K562 (cell line): ENCODE measurements at regions not wholly inside any gene's neighbourhood (a gene's known extent, or its start where the extent isn't known, plus 50 kb on each side); places are given as distances from the start of the nearest gene placed in this dataset.
A peak's percentile ranks its signal among the peaks of the same experiment; 100 is the strongest.

Experiments used
- CCNT2 ChIP-seq: IDR thresholded peaks from 2 replicates; pipeline ENCODE4 v1.6.1; 2011; ENCODE audit warnings: borderline replicate concordance, low read depth, mild to moderate bottlenecking, moderate library complexity, mixed read lengths, low read length; ENCODE audit not compliant: insufficient read length; ENCODE audit errors: extremely low read depth
- CREB1 ChIP-seq, 2 experiments: sonication (generic) in 1 of 2; formaldehyde crosslinking in 1 of 2; IDR thresholded peaks; 2 replicates each; pipeline versions ENCODE4 v1.6.1 to v1.8.0; 2012 to 2022; ENCODE audit warnings: inconsistent platforms in 1 of 2, mild to moderate bottlenecking in 1 of 2, missing genetic modification reagents in 1 of 2, moderate library complexity in 1 of 2
- DPF2 ChIP-seq: fragments of 450-650 bp; IDR thresholded peaks from 2 replicates; pipeline ENCODE4 v1.6.1; 2016
- EGR1 ChIP-seq: fragments of 450-650 bp; conservative IDR thresholded peaks from 2 replicates; pipeline ENCODE4 v1.6.1; 2017; ENCODE audit warnings: mild to moderate bottlenecking
- ESRRB ChIP-seq: fragments of 250-450 bp; sonication (Bioruptor Pico); IDR thresholded peaks from 2 replicates; pipeline ENCODE4 v1.5.0; 2020; ENCODE audit warnings: mild to moderate bottlenecking, moderate library complexity, borderline replicate concordance
- GATAD2A ChIP-seq: fragments of 450-650 bp; IDR thresholded peaks from 2 replicates; pipeline ENCODE4 v1.6.1; 2017
- HDAC2 ChIP-seq: fragments of 450-650 bp; IDR thresholded peaks from 2 replicates; pipeline ENCODE4 v1.6.1; 2016; ENCODE audit warnings: mild to moderate bottlenecking
- HOXB6 ChIP-seq: fragments of 250-450 bp; sonication (Bioruptor Pico); IDR thresholded peaks from 2 replicates; pipeline ENCODE4 v1.5.1; 2022; ENCODE audit warnings: mild to moderate bottlenecking, borderline replicate concordance
- L3MBTL2 ChIP-seq: fragments of 450-650 bp; IDR thresholded peaks from 2 replicates; pipeline ENCODE4 v1.6.1; 2016; ENCODE audit warnings: mild to moderate bottlenecking, moderate library complexity
- MAFG ChIP-seq: fragments of 450-650 bp; conservative IDR thresholded peaks from 2 replicates; pipeline ENCODE4 v1.6.1; 2016; ENCODE audit warnings: missing genetic modification characterization, missing compliant biosample characterization
- MAZ ChIP-seq, 2 experiments: fragments of 450-650 bp in 1 of 2; sonication (generic) in 1 of 2; formaldehyde crosslinking; IDR thresholded peaks in 1 of 2; conservative IDR thresholded peaks in 1 of 2; 2 replicates each; pipeline versions ENCODE4 v1.4.0 to v1.5.0; 2020; ENCODE audit warnings: mild to moderate bottlenecking in 1 of 2, missing genetic modification reagents in 1 of 2
- MYNN ChIP-seq, 2 experiments: sonication (generic); formaldehyde crosslinking in 1 of 2; IDR thresholded peaks; 2 replicates each; pipeline versions ENCODE4 v1.5.0 to v1.6.1; 2016 to 2020; ENCODE audit warnings: antibody characterized with exemption in 1 of 2, missing genetic modification reagents in 1 of 2
- PHF8 ChIP-seq: fragments of 200-600 bp; sonication (generic); IDR thresholded peaks from 2 replicates; pipeline ENCODE4 v1.6.1; 2012; ENCODE audit warnings: mixed run types, mild to moderate bottlenecking, inconsistent platforms, low read length, moderate library complexity, borderline replicate concordance
- POLR3A ChIP-seq: IDR thresholded peaks from 2 replicates; pipeline ENCODE4 v1.6.1; 2011; ENCODE audit warnings: borderline replicate concordance, mild to moderate bottlenecking, moderate library complexity; ENCODE audit not compliant: insufficient read length, insufficient read depth; ENCODE audit errors: extremely low read depth
- PYGO2 ChIP-seq: fragments of 450-650 bp; IDR thresholded peaks from 2 replicates; pipeline ENCODE4 v1.6.1; 2016; ENCODE audit warnings: mild to moderate bottlenecking, missing genetic modification characterization, moderate library complexity, missing compliant biosample characterization
- RBM22 ChIP-seq: fragments of 200-400 bp; formaldehyde crosslinking; IDR thresholded peaks from 2 replicates; pipeline ENCODE4 v1.6.1; 2018; ENCODE audit warnings: low read length, low read depth; ENCODE audit not compliant: poor library complexity, severe bottlenecking
- RCOR1 ChIP-seq, 2 experiments: IDR thresholded peaks; 2 replicates each; pipeline ENCODE4 v1.6.1; 2012; ENCODE audit warnings: low read depth in 2 of 2, low read length in 2 of 2, borderline replicate concordance in 1 of 2, improper control_type of control experiment in 1 of 2
- TAF15 ChIP-seq: fragments of 200-400 bp; formaldehyde crosslinking; IDR thresholded peaks from 2 replicates; pipeline ENCODE4 v1.6.1; 2017; ENCODE audit warnings: mild to moderate bottlenecking, low read depth, low read length, moderate library complexity
- ZC3H11A ChIP-seq: IDR thresholded peaks from 2 replicates; pipeline ENCODE4 v1.6.1; 2012; ENCODE audit warnings: low read depth, low read length, improper control_type of control experiment
- ZNF232 ChIP-seq: sonication (generic); formaldehyde crosslinking; IDR thresholded peaks from 2 replicates; pipeline ENCODE4 v1.8.0; 2022; ENCODE audit warnings: mild to moderate bottlenecking, missing genetic modification reagents
- TF ChIP-seq, protein P1 (sequence below): fragments of 250-450 bp; sonication (Bioruptor Pico); IDR thresholded peaks from 2 replicates; pipeline ENCODE4 v1.5.0; 2021
- TF ChIP-seq, protein P2 (sequence below): fragments of 450-650 bp; IDR thresholded peaks from 2 replicates; pipeline ENCODE4 v1.6.1; 2016; ENCODE audit warnings: antibody characterized with exemption

DNA sequence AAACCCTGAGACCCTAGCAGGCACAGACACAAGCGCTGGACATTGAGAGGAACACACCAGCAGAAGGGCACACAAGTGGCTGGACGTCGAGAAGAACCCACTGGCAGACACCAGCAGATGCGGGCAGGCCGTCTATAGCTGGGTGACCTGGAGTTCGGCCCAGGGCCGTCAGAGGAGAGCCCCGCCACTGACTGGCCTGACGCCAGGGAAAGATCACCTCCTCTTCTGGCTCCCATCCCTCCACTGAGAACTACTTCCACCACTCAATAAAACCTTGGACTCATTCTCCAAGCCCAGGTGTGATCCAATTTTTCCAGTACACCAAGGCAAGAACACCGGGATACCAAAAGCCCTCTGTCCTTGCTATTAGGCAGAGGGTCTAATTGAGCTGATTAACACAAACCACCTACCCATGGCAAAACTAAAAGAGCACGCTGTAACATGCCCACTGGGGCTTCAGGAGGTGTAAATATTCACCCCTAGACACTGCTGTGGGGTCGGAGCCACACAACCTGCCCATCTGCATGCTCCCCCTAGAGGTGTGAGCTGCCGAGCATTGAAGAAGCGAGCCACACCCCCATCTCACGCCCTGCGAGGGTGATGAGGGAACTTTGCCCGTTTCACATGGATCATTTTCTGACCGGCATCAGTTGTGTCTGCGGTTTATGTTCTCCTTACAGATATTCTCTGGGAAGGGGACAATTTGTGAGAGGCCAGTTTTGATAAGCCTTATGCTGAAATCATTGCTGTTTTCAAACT, 104.8 kb downstream of the HLX start (continued):
- TF ChIP-seq POLR3A, result no peak
- no peak for TF ChIP-seq PHF8
- TF ChIP-seq RBM22, result no peak
- TF ChIP-seq TAF15, result no peak
- no peak for TF ChIP-seq GATAD2A
- no peak for TF ChIP-seq MYNN (IDR thresholded peaks at IDR 0.05)
- TF ChIP-seq MYNN (CRISPR knock-in tag; IDR thresholded peaks at IDR 0.05), result no peak
- no peak for TF ChIP-seq EGR1
- peak; percentile 22; the same call in 1 of the 2 replicates for TF ChIP-seq L3MBTL2
- TF ChIP-seq MAZ (CRISPR knock-in tag; conservative IDR thresholded peaks at IDR 0.05 in 1 of 2, IDR thresholded peaks at IDR 0.05 in 1 of 2), result no peak
- no peak for TF ChIP-seq ZC3H11A
- TF ChIP-seq, protein P1, sequence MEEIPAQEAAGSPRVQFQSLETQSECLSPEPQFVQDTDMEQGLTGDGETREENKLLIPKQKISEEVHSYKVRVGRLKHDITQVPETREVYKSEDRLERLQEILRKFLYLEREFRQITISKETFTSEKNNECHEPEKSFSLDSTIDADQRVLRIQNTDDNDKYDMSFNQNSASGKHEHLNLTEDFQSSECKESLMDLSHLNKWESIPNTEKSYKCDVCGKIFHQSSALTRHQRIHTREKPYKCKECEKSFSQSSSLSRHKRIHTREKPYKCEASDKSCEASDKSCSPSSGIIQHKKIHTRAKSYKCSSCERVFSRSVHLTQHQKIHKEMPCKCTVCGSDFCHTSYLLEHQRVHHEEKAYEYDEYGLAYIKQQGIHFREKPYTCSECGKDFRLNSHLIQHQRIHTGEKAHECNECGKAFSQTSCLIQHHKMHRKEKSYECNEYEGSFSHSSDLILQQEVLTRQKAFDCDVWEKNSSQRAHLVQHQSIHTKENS (CRISPR knock-in tag), result no peak
- no peak for TF ChIP-seq MAFG (tag)
- TF ChIP-seq CREB1 (IDR thresholded peaks at IDR 0.05), result no peak
- TF ChIP-seq CREB1 (CRISPR knock-in tag; IDR thresholded peaks at IDR 0.05), result no peak
- no peak for TF ChIP-seq DPF2
- no peak for TF ChIP-seq HDAC2
- TF ChIP-seq CCNT2, result no peak
- no peak for TF ChIP-seq ZNF232
- TF ChIP-seq RCOR1 (IDR thresholded peaks at IDR 0.05; ENCODE audit: borderline replicate concordance in 1 of 2, low read depth in 2 of 2, low read length in 2 of 2), result 0 out of 4 replicates have a peak, but pooled peaks of 1 of the 2 experiments have one; percentile 10
- TF ChIP-seq PYGO2, result no peak
- TF ChIP-seq, protein P2, sequence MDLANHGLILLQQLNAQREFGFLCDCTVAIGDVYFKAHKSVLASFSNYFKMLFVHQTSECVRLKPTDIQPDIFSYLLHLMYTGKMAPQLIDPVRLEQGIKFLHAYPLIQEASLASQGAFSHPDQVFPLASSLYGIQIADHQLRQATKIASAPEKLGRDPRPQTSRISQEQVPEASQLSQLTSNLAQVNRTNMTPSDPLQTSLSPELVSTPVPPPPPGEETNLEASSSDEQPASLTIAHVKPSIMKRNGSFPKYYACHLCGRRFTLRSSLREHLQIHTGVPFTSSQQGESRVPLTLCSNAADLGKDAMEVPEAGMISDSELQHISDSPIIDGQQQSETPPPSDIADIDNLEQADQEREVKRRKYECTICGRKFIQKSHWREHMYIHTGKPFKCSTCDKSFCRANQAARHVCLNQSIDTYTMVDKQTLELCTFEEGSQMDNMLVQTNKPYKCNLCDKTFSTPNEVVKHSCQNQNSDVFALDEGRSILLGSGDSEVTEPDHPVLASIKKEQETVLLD, result no peak
- no peak for TF ChIP-seq ESRRB
- TF ChIP-seq HOXB6 (CRISPR knock-in tag), result no peak
- TF ChIP-seq, all 486 proteins: peak for 8
